ENCODE measurements at regions not wholly inside any gene's neighbourhood (a gene's known extent, or its start where the extent isn't known, plus 50 kb on each side); places are given as distances from the start of the nearest gene placed in this dataset.
"Not testable (repeated sequence)": the region's sequence is repeated elsewhere in the genome, so short reads cannot be mapped to it uniquely, and the experiment has no call there.

- not testable (repeated sequence) for H3K27me3 Mint-ChIP-seq; H3K9me3 Mint-ChIP-seq (ENCODE audit: low read depth); H3K27ac Mint-ChIP-seq; H3K4me1 Mint-ChIP-seq (ENCODE audit: low read depth); H3K36me3 Mint-ChIP-seq; H3K4me3 Mint-ChIP-seq
Observed at GRCh38 chr13:25014398-25014973, 81.5 kb upstream of the PABPC3 start.

GRCh38 chr13:25017176-25017575 is 78.8 kb upstream of the PABPC3 start:
- not testable (repeated sequence) for H3K4me1 Mint-ChIP-seq (ENCODE audit: low read depth); H3K36me3 Mint-ChIP-seq; H3K9me3 Mint-ChIP-seq (ENCODE audit: low read depth); H3K27ac Mint-ChIP-seq
- Mint-ChIP-seq H3K4me3 (peak overlapping the region; percentile 81), H3K27me3 (peaks cover 12% of the 10 kb centered on the region)

DNA sequence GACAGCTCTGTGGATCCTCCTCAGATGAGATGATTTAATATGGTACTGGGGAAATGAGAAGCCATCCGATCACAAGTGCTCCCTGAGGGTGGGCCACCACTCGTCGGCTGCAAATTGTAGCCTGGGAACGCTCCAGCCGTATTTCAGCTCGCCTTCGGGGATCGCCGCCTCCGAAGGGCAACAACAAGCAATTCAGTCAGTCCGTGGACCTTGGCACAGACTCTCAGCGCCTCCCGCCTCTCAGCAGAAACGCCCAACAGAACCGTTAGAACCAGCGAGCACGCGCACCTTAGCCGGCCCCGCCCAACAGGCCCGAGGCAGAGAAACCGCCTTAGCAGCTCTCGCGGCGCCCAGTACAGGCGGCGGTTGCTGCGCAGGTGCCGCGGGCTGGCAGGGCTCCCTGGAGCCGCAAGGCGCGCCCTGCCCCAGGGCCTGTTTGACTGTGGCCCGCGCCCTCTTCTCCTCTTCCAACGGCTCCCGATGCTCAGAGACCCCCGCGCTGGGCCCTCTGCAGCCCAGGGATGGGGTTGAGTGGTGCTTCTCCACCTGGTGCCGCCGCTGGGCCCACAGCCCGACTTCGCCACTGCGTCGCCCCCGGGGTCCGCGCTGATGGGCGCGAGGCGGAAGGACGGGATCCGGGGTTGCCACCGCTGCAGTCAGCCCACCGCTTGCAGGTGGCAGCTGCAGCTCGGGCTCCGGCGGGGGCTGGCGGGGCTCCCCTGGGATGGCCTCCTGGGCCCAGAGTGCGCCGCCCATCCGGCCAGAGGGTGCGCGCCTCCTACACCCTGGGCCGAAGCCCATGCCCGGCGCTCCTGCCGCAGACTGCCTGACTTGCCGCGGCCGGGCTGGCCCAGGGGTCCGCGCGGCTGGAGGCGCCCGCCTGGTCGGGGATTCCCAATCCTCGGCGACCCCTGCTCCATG is 77.9 kb upstream of the PABPC3 start:
- H3K27ac Mint-ChIP-seq: not testable (repeated sequence)
- peaks cover 12% of the 10 kb centered on the region for H3K27me3 Mint-ChIP-seq

DNA sequence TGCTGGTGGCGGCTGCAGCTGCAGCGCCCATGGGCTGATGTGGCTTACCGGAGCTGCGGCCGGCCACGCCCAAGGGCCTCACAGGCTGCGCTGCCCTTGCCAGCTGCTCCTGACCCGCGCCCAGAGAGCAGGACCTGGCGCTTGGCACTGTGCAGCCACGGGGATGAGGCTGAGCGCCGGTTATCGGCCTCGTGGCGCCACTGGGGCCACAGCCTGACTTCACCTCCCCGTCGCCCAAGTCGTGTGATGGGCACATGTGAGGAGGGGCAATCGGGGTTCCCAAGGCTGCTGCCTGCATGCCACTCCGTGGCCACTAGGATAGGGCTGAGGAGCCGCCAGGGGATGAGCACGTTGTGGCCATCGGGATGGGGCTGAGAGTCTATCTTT is 77.2 kb upstream of the PABPC3 start:
- peaks cover 12% of the 10 kb centered on the region for H3K27me3 Mint-ChIP-seq
- H3K36me3 Mint-ChIP-seq: no peaks in the 10 kb centered on the region
- H3K27ac Mint-ChIP-seq: no peak overlapping the region
- H3K4me1 Mint-ChIP-seq (ENCODE audit: low read depth): peaks cover 6% of the 10 kb centered on the region
- H3K9me3 Mint-ChIP-seq (ENCODE audit: low read depth): no peaks in the 10 kb centered on the region
- H3K4me3 Mint-ChIP-seq: peak overlapping the region; percentile 35

More for the DNA sequence above, 77.9 kb upstream of the PABPC3 start:
- not testable (repeated sequence) for H3K4me1 Mint-ChIP-seq (ENCODE audit: low read depth); H3K9me3 Mint-ChIP-seq (ENCODE audit: low read depth); H3K36me3 Mint-ChIP-seq
- peak overlapping the region; percentile 81 for H3K4me3 Mint-ChIP-seq

DNA sequence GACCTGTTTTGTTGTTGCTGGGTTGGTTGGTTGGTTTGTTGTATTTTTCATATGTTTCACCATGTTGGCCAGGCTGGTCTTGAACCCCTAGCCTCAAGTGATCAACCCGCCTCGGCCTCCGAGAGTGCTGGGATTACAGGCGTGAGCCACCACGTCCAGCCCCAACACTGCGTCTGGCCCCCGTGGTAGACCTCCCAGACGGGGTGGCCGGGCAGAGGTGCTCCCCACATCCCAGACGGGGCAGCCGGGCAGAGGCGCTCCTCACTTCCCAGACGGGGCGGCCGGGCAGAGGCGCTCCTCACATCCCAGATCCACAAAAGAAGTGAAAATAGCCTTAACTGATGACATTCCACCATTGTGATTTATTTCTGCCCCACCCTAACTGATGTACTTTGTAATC is 76.2 kb upstream of the PABPC3 start:
- H3K4me1 Mint-ChIP-seq (ENCODE audit: low read depth); H3K27ac Mint-ChIP-seq; H3K27me3 Mint-ChIP-seq; H3K4me3 Mint-ChIP-seq; H3K36me3 Mint-ChIP-seq; H3K9me3 Mint-ChIP-seq (ENCODE audit: low read depth): not testable (repeated sequence)

DNA sequence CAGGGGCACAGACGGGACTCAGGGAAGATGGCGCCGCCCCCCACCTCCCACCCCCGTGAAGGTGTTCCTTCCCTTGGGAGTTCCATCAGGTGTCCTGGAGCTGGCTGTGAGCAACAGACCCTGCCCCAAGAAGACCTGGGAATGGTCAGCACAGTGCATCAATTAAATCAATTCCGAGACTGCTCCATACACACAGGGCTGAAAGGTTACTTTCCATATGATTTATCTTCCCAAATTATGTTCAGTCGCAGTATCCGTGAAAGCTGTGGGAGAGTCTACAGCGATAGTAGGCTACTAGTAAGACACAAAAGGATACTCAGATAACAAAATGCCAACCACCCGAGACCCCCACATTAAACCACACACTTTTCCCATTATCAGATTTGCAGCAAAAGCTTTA is 71.8 kb upstream of the PABPC3 start:
- H3K4me1 Mint-ChIP-seq (ENCODE audit: low read depth): no peaks in the 10 kb centered on the region
- H3K9me3 Mint-ChIP-seq (ENCODE audit: low read depth): no peaks in the 10 kb centered on the region
- H3K36me3 Mint-ChIP-seq: no peaks in the 10 kb centered on the region
- H3K4me3 Mint-ChIP-seq: no peak overlapping the region
- H3K27me3 Mint-ChIP-seq: peaks cover 14% of the 10 kb centered on the region
- H3K27ac Mint-ChIP-seq: no peak overlapping the region

DNA sequence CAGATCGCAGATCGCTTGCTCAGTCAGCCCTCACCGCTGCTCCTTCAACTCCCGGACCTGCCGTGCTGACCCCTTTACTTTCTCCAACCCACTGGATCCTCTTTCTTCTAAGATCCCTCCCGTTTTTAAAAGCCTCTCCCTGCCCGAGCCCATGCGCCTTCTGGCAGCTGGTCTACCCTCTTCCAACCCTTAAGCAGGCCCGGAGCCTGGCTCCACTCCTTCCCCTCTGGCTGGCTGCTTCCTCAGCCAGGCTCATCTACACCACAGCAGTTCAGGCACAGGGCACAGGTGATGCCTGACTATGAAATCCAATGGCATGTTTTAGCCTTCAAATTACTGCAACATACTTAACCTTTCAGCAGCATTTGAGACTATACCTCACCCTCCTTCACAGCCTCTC is 63.8 kb upstream of the PABPC3 start:
- Mint-ChIP-seq H3K36me3 (no peaks in the 10 kb centered on the region), H3K4me1 (ENCODE audit: low read depth) (no peaks in the 10 kb centered on the region), H3K27me3 (peaks cover 17% of the 10 kb centered on the region), H3K27ac (no peak overlapping the region), H3K4me3 (no peak overlapping the region), H3K9me3 (ENCODE audit: low read depth) (no peaks in the 10 kb centered on the region)

- Mint-ChIP-seq H3K4me3 (no peak overlapping the region), H3K36me3 (no peaks in the 10 kb centered on the region), H3K27me3 (peaks cover 26% of the 10 kb centered on the region), H3K27ac (no peak overlapping the region), H3K9me3 (ENCODE audit: low read depth) (no peaks in the 10 kb centered on the region), H3K4me1 (ENCODE audit: low read depth) (no peaks in the 10 kb centered on the region)
Observed at GRCh38 chr13:25034173-25034572, 61.8 kb upstream of the PABPC3 start.

DNA sequence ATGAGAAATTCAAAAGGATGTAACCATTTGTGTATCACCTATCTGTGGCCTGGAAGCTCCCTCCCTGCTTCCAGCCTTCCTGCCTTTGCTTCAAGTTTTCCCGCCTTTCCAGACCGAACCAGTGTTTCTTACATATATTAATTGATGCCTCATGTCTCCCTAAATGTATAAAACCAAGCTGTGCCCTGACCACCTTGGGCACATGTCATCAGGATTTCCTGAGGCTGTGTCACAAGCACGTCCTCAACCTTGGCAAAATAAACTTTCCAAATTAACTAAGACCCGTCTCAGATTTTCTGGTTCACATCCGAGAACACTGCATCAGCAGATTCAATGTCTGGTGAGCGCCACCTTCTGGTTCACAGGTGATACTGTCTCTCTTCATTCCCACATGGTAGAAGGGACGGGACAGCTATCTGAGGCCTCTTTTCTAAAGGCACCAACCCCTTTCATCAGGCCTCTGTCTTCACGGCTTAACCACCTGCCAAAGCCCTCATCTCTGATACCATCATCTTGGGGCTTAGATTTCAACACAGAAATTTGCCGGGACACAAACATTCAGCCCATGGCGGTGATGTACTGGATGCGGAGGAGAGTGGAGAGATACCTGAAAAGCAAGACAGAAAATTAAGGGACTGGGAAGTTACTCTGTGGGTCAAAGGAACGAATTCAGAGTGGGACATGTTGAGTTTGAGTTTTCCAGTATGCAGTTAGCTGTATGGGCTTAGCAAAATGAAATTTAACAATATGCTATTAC is 58.7 kb upstream of the PABPC3 start:
- Mint-ChIP-seq H3K9me3 (ENCODE audit: low read depth) (no peaks in the 10 kb centered on the region), H3K27me3 (peaks cover 31% of the 10 kb centered on the region), H3K36me3 (no peaks in the 10 kb centered on the region)

DNA sequence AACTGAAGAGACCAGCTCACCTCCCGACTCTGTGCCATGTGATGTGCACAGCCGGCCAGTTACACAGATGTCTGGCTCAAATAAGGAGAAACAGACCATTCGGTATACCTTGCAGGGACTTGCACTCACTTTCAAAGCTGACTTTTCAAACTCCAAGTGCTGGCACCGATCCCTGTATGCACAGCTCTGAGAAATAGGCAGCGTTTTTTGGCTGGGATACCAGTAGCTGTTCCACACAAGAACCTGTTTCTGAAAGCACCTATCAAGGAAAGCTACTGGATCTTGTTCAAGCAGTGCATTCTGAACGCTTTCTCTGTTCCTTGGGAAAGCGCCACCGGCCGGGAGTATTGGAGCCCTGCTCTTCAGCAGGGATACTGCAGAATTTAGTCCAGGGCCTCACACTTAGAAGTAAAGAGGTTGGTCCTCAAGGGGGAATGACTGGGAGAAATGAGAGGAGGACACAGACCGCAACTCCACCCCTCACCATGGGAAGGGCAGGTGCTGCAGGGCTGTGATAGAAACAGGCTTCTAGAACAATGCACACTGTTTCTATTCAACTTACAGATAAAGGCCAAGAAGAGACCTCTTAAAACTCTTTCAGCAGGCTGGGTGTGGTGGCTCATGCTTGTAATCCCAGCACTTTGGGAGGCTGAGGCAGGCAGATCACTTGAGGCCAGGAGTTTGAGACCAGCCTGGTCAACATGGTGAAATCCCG is 53.6 kb upstream of the PABPC3 start:
- H3K9me3 Mint-ChIP-seq (ENCODE audit: low read depth): no peaks in the 10 kb centered on the region
- no peaks in the 10 kb centered on the region for H3K36me3 Mint-ChIP-seq
- H3K4me3 Mint-ChIP-seq: no peak overlapping the region
- H3K27me3 Mint-ChIP-seq: peaks cover 33% of the 10 kb centered on the region
- no peak overlapping the region for H3K27ac Mint-ChIP-seq
- H3K4me1 Mint-ChIP-seq (ENCODE audit: low read depth): peaks cover 4% of the 10 kb centered on the region

More for the DNA sequence above, 58.7 kb upstream of the PABPC3 start:
- Mint-ChIP-seq H3K4me1 (ENCODE audit: low read depth) (no peaks in the 10 kb centered on the region), H3K4me3 (no peak overlapping the region), H3K27ac (no peak overlapping the region)

- H3K4me3 Mint-ChIP-seq: no peak overlapping the region
- H3K27ac Mint-ChIP-seq: no peak overlapping the region
- H3K36me3 Mint-ChIP-seq: no peaks in the 10 kb centered on the region
- H3K9me3 Mint-ChIP-seq (ENCODE audit: low read depth): no peaks in the 10 kb centered on the region
- peaks cover 7% of the 10 kb centered on the region for H3K4me1 Mint-ChIP-seq (ENCODE audit: low read depth)
- peaks cover 36% of the 10 kb centered on the region for H3K27me3 Mint-ChIP-seq
Observed at GRCh38 chr13:25044071-25044470, 51.9 kb upstream of the PABPC3 start.
